ENCODE measurements at regions not wholly inside any gene's neighbourhood (a gene's known extent, or its start where the extent isn't known, plus 50 kb on each side); places are given as distances from the start of the nearest gene placed in this dataset.

- H3K4me3 ChIP-seq (replicated peaks in 1 of 3; ENCODE audit: insufficient read depth in 1 of 3, low read depth in 1 of 3, low read length in 3 of 3) = no peak overlapping the region
- H3K79me2 ChIP-seq (ENCODE audit: control insufficient read depth, insufficient read depth, low read length) = no peaks in the 10 kb centered on the region
- FAIRE-seq = no peak
- H3K4me1 ChIP-seq (ENCODE audit: control insufficient read depth, extremely low read depth, insufficient read depth, low read length) = peaks cover 42% of the 10 kb centered on the region
- no peak overlapping the region for H3K4me2 ChIP-seq (ENCODE audit: insufficient read depth, low read length)
- TF ChIP-seq, protein P1, sequence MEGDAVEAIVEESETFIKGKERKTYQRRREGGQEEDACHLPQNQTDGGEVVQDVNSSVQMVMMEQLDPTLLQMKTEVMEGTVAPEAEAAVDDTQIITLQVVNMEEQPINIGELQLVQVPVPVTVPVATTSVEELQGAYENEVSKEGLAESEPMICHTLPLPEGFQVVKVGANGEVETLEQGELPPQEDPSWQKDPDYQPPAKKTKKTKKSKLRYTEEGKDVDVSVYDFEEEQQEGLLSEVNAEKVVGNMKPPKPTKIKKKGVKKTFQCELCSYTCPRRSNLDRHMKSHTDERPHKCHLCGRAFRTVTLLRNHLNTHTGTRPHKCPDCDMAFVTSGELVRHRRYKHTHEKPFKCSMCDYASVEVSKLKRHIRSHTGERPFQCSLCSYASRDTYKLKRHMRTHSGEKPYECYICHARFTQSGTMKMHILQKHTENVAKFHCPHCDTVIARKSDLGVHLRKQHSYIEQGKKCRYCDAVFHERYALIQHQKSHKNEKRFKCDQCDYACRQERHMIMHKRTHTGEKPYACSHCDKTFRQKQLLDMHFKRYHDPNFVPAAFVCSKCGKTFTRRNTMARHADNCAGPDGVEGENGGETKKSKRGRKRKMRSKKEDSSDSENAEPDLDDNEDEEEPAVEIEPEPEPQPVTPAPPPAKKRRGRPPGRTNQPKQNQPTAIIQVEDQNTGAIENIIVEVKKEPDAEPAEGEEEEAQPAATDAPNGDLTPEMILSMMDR (IDR thresholded peaks at IDR 0.05; ENCODE audit: extremely low read depth in 1 of 2, insufficient read depth in 1 of 2, low read depth in 1 of 2, low read length in 2 of 2) = no peak
- no peak for TF ChIP-seq POLR2AphosphoS5 (IDR thresholded peaks at IDR 0.05; ENCODE audit: insufficient read depth, low read depth, low read length)
- no peak for TF ChIP-seq MYC (IDR thresholded peaks at IDR 0.05; ENCODE audit: low read depth, low read length)
- no peak for TF ChIP-seq POLR2A (IDR thresholded peaks at IDR 0.05; ENCODE audit: low read depth, low read length)
- TF ChIP-seq JUN (IDR thresholded peaks at IDR 0.05; ENCODE audit: borderline replicate concordance, insufficient read depth, insufficient read length, low read depth) = no peak
- no peak for TF ChIP-seq GATA2 (IDR thresholded peaks at IDR 0.05; ENCODE audit: insufficient read depth, insufficient read length, low read depth, low read length)
- TF ChIP-seq, protein P2, sequence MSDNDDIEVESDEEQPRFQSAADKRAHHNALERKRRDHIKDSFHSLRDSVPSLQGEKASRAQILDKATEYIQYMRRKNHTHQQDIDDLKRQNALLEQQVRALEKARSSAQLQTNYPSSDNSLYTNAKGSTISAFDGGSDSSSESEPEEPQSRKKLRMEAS (IDR thresholded peaks at IDR 0.05; ENCODE audit: insufficient read depth, insufficient read length) = no peak
- no peak for TF ChIP-seq FOS (IDR thresholded peaks at IDR 0.05; ENCODE audit: borderline replicate concordance, insufficient read depth, low read length)
- TF ChIP-seq EZH2 (IDR thresholded peaks at IDR 0.05; ENCODE audit: borderline replicate concordance, low read depth, low read length, severe bottlenecking) = no peak
- no peaks in the 10 kb centered on the region for H3K9me3 ChIP-seq (replicated peaks; ENCODE audit: control insufficient read depth, insufficient read depth, low read length)
- CTCF ChIA-PET = no interaction called here
- intact Hi-C loops (cut with micrococcal nuclease) = no loop called here
- H3K27ac ChIP-seq (ENCODE audit: insufficient read depth, low read depth, low read length) = no peak overlapping the region
- H3K27me3 ChIP-seq (ENCODE audit: control insufficient read depth in 2 of 2, insufficient read depth in 2 of 2, low read length in 2 of 2) = peaks cover 0 to 4% of the 10 kb centered on the region in 2 experiments
- no TSS peak for BruUV-seq (replicated peaks)
- H3K36me3 ChIP-seq (ENCODE audit: control insufficient read depth in 2 of 2, extremely low read depth in 1 of 2, insufficient read depth in 2 of 2, low read length in 2 of 2) = no peaks in the 10 kb centered on the region
- no peak overlapping the region for H3K9ac ChIP-seq (replicated peaks; ENCODE audit: extremely low read depth, insufficient read depth, low read length)
- POLR2A ChIA-PET = no interaction called here
- H2AFZ ChIP-seq (ENCODE audit: low read depth, low read length) = no peak overlapping the region
- H3K9me1 ChIP-seq (replicated peaks; ENCODE audit: control insufficient read depth, extremely low read depth, insufficient read depth, low read length) = no peaks in the 10 kb centered on the region
- dilution Hi-C loops (cut with MboI; ENCODE audit: extremely low pct_ligation_motif_present, low sequenced_read_pairs) = no loop called here
- H4K20me1 ChIP-seq (replicated peaks; ENCODE audit: control insufficient read depth, extremely low read depth, insufficient read depth, low read length) = no peaks in the 10 kb centered on the region
- no peak for DNase-seq (ENCODE audit: low read depth, low spot score)
Measured at GRCh38 chr6:167680605-167681149, 146.0 kb upstream of the AFDN start.

Measured in endothelial cell of umbilical vein (primary cell).